ENCODE measurements at regions not wholly inside any gene's neighbourhood (a gene's known extent, or its start where the extent isn't known, plus 50 kb on each side); places are given as distances from the start of the nearest gene placed in this dataset.

DNA sequence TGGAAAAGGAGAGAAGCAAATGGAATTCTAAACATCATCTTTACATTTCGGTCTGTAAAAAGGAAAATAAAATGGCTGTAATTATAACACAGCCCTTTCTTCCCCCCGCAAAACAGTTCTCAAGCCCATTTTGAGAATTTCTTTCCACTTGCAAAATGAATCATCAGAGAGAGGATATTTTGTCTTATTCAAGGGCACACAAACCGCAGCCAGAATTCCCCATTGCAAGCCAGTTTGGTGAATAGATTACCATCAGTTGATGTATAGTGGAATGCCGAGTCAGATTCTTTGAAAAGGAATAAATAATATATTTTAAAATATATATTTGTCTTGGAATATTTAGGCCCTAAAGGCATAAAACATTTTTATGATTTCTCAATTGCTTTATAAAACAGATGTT, 420.4 kb upstream of the SEMA6D start:
- no peak overlapping the region for H3K18ac ChIP-seq (ENCODE audit: extremely low read depth, low read length)
- H3K23me2 ChIP-seq (ENCODE audit: low read depth, low read length), result no peaks in the 10 kb centered on the region
- no peak overlapping the region for H3K4me3 ChIP-seq (ENCODE audit: extremely low read depth in 1 of 4, insufficient read depth in 2 of 4, low read depth in 3 of 4, low read length in 4 of 4)
- no peak overlapping the region for H2BK15ac ChIP-seq (ENCODE audit: low read length)
- no peak overlapping the region for H2BK120ac ChIP-seq (replicated peaks; ENCODE audit: low read depth, low read length)
- CTCF ChIA-PET (ENCODE audit: partially characterized antibody), result interaction anchor here (1.4 to 1.6 kb wide), 2 partner anchors 10 to 50 kb away, joined by 3 read pairs; no protein-coding TSS in a partner anchor
- H3K27ac ChIP-seq (ENCODE audit: low read depth, low read length), result no peak overlapping the region
- no peak overlapping the region for H2BK12ac ChIP-seq (ENCODE audit: low read depth, low read length)
- no peaks in the 10 kb centered on the region for H3K79me1 ChIP-seq (ENCODE audit: low read depth, low read length)
- no peak overlapping the region for H3K4me2 ChIP-seq (ENCODE audit: insufficient read depth in 1 of 2, low read depth in 2 of 2, low read length in 2 of 2)
- WGBS, 2 experiments (ENCODE audit: extremely low coverage in 1 of 2, insufficient coverage in 1 of 2, insufficient read length in 1 of 2, insufficient replicate concordance in 2 of 2, low coverage in 1 of 2, low lambda C conversion rate in 2 of 2, missing lambda C conversion rate in 1 of 2), result 88% methylated on average over 4 of the region's 4 CpGs; no CpG with 5 or more reads in 1 of the 2 experiments
- no peaks in the 10 kb centered on the region for H3K36me3 ChIP-seq (ENCODE audit: control insufficient read depth in 2 of 4, insufficient read depth in 4 of 4, low read length in 3 of 4)
- H3K56ac ChIP-seq (replicated peaks; ENCODE audit: insufficient read length, low read depth, low read length), result no peak overlapping the region
- FAIRE-seq (no peak), DNase-seq (ENCODE audit: low read depth in 1 of 2, low spot score in 2 of 2) (no peak)
- POLR2A ChIA-PET (ENCODE audit: partially characterized antibody), result no interaction called here
- no peak overlapping the region for H3K14ac ChIP-seq (ENCODE audit: insufficient read length)
- H4K91ac ChIP-seq (replicated peaks; ENCODE audit: insufficient read length, low read length), result no peak overlapping the region
- no peak overlapping the region for H2BK5ac ChIP-seq (ENCODE audit: low read depth, low read length)
- no peaks in the 10 kb centered on the region for H3K9me3 ChIP-seq (ENCODE audit: insufficient read depth in 2 of 2, low read depth in 1 of 2, low read length in 1 of 2)
- H4K8ac ChIP-seq (ENCODE audit: extremely low read depth, insufficient read depth, low read length), result no peak overlapping the region
- 0 out of 7 replicates have a peak, but pooled peaks cover 0 to 3% (median 0%) of the 10 kb centered on the region in 4 experiments for H3K4me1 ChIP-seq (replicated peaks in 1 of 4; ENCODE audit: control insufficient read depth in 3 of 4, insufficient read depth in 4 of 4, low read length in 3 of 4)
- H3K79me2 ChIP-seq (ENCODE audit: control insufficient read depth in 1 of 2, insufficient read depth in 2 of 2, low read length in 2 of 2), result no peaks in the 10 kb centered on the region
- no peaks in the 10 kb centered on the region for H4K20me1 ChIP-seq (replicated peaks in 1 of 2; ENCODE audit: control insufficient read depth in 1 of 2, insufficient read depth in 2 of 2, low read length in 2 of 2)
- no peak overlapping the region for H3K9ac ChIP-seq (replicated peaks in 1 of 4; ENCODE audit: extremely low read depth in 1 of 4, low read depth in 3 of 4, low read length in 3 of 4)
- no peak overlapping the region for H2AFZ ChIP-seq (ENCODE audit: low read length)
- H3K23ac ChIP-seq (ENCODE audit: insufficient read length), result no peak overlapping the region
- no peak overlapping the region for H2AK5ac ChIP-seq (ENCODE audit: low read depth, low read length)
- H3K4ac ChIP-seq (replicated peaks; ENCODE audit: insufficient read length, low read depth, low read length), result no peak overlapping the region
- no peak for TF ChIP-seq CTBP2 (IDR thresholded peaks at IDR 0.05; ENCODE audit: borderline replicate concordance, insufficient read depth, insufficient read length, low read length)
- no peaks in the 10 kb centered on the region for H3K27me3 ChIP-seq (replicated peaks in 1 of 4; ENCODE audit: control insufficient read depth in 3 of 4, extremely low read depth in 1 of 4, insufficient read depth in 3 of 4, low read length in 3 of 4)
- no peak overlapping the region for H4K5ac ChIP-seq (ENCODE audit: insufficient read length, low read depth, low read length)
- no peak overlapping the region for H2BK20ac ChIP-seq (ENCODE audit: low read length)

Measured in H1 (cell line).